ENCODE measurements at regions not wholly inside any gene's neighbourhood (a gene's known extent, or its start where the extent isn't known, plus 50 kb on each side); places are given as distances from the start of the nearest gene placed in this dataset.

DNA sequence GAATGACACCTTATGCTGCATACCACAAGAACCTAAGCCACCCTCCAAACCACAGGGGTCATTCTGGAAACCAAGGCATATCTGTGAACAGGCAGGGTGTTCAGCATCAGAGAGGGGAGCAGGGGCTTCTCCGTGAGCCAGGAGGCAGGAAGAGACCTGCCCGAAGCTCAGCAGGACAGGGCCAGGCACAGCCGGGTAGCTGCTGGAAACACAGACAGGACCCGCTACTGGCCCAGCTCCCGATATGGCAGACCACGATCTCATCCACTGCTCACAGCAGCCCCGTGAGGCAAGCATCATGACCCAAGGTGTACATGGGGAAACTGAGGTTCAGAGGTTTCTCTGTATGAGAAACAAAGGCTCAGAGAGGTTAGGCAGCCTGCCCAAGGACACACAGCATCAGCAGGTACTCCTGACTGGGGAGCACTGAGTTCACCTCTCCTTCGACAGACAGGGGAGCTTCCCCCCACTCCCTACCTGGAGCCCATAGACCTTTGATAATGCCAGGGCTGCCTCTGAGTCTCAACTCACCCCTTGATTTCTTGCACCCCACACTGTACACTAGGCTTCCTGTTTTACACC is 317.7 kb downstream of the MATN1 start:
- H3K27ac Mint-ChIP-seq = no peak overlapping the region
- H3K9me3 Mint-ChIP-seq = no peaks in the 10 kb centered on the region
- peaks cover 48% of the 10 kb centered on the region for H3K27me3 Mint-ChIP-seq (ENCODE audit: low read depth)
- TF ChIP-seq CTCF (IDR thresholded peaks at IDR 0.05; ENCODE audit: unreplicated experiment in 3 of 3) = no peak
- H3K36me3 Mint-ChIP-seq (ENCODE audit: low read depth) = no peaks in the 10 kb centered on the region
- no peak overlapping the region for H3K4me3 Mint-ChIP-seq
- peaks cover 4% of the 10 kb centered on the region for H3K4me1 Mint-ChIP-seq

GRCh38 chr1:30405081-30405480 is 318.3 kb downstream of the MATN1 start:
- Mint-ChIP-seq H3K27ac (no peak overlapping the region), H3K4me1 (peaks cover 4% of the 10 kb centered on the region), H3K9me3 (no peaks in the 10 kb centered on the region), H3K36me3 (ENCODE audit: low read depth) (no peaks in the 10 kb centered on the region), H3K27me3 (ENCODE audit: low read depth) (peaks cover 50% of the 10 kb centered on the region), H3K4me3 (no peak overlapping the region)
- no peak for TF ChIP-seq CTCF (IDR thresholded peaks at IDR 0.05; ENCODE audit: unreplicated experiment in 3 of 3)

GRCh38 chr1:30404341-30404740 is 319.0 kb downstream of the MATN1 start:
- Mint-ChIP-seq H3K36me3 (ENCODE audit: low read depth) (no peaks in the 10 kb centered on the region), H3K4me1 (peaks cover 4% of the 10 kb centered on the region), H3K27ac (no peak overlapping the region), H3K9me3 (no peaks in the 10 kb centered on the region), H3K27me3 (ENCODE audit: low read depth) (peaks cover 47% of the 10 kb centered on the region), H3K4me3 (no peak overlapping the region)
- no peak for TF ChIP-seq CTCF (IDR thresholded peaks at IDR 0.05; ENCODE audit: unreplicated experiment in 3 of 3)

DNA sequence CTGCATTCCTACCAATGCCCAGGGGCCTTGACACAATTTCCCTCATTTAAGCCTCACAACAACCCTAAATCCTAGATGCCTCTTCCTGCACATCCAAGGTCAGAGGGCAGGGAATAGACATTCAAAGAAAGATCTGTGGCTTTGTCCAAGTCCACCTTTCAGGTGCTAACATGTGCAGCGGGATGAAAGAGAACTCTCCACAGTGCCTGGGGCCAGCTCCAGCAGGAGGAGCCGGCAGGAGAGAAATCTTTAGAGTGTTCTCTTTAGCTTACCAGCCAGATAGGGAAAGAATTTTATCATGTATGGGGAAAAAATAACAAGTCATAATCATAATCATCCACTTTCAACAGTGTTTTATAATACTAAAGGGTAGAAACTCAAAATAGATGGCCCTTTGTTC is 319.7 kb downstream of the MATN1 start:
- Mint-ChIP-seq H3K9me3 (no peaks in the 10 kb centered on the region), H3K36me3 (ENCODE audit: low read depth) (no peaks in the 10 kb centered on the region), H3K27me3 (ENCODE audit: low read depth) (peaks cover 41% of the 10 kb centered on the region), H3K4me1 (peaks cover 4% of the 10 kb centered on the region), H3K4me3 (no peak overlapping the region), H3K27ac (no peak overlapping the region)
- TF ChIP-seq CTCF (IDR thresholded peaks at IDR 0.05; ENCODE audit: unreplicated experiment in 3 of 3) = no peak

- H3K36me3 Mint-ChIP-seq (ENCODE audit: low read depth) = no peaks in the 10 kb centered on the region
- TF ChIP-seq CTCF (IDR thresholded peaks at IDR 0.05; ENCODE audit: unreplicated experiment in 3 of 3) = no peak
These were observed 320.2 kb downstream of the MATN1 start for GRCh38 chr1:30403061-30403645.

GRCh38 chr1:30402031-30402430 is 321.4 kb downstream of the MATN1 start:
- no peaks in the 10 kb centered on the region for H3K36me3 Mint-ChIP-seq (ENCODE audit: low read depth)
- H3K9me3 Mint-ChIP-seq = no peaks in the 10 kb centered on the region
- no peak overlapping the region for H3K27ac Mint-ChIP-seq
- no peak overlapping the region for H3K4me3 Mint-ChIP-seq
- no peak for TF ChIP-seq CTCF (IDR thresholded peaks at IDR 0.05; ENCODE audit: unreplicated experiment in 3 of 3)
- peaks cover 27% of the 10 kb centered on the region for H3K27me3 Mint-ChIP-seq (ENCODE audit: low read depth)
- peaks cover 4% of the 10 kb centered on the region for H3K4me1 Mint-ChIP-seq

More at GRCh38 chr1:30403061-30403645, 320.2 kb downstream of the MATN1 start:
- Mint-ChIP-seq H3K27ac (no peak overlapping the region), H3K27me3 (ENCODE audit: low read depth) (peaks cover 39% of the 10 kb centered on the region), H3K4me3 (no peak overlapping the region), H3K4me1 (peaks cover 4% of the 10 kb centered on the region), H3K9me3 (no peaks in the 10 kb centered on the region)
